NCI-H1436 (cell line): ENCODE measurements at regions not wholly inside any gene's neighbourhood (a gene's known extent, or its start where the extent isn't known, plus 50 kb on each side); places are given as distances from the start of the nearest gene placed in this dataset.
"Not testable (repeated sequence)": the region's sequence is repeated elsewhere in the genome, so short reads cannot be mapped to it uniquely, and the experiment has no call there.

Experiments used
- DNase-seq: peaks from one replicate; lab custom pipeline; 2025; lab: John Stamatoyannopoulos, UW

- DNase-seq = no peak
Measured at GRCh38 chr5:58018016-58018415, 441.9 kb downstream of the PLK2 start.

GRCh38 chr5:58016877-58017276 lies 443.0 kb downstream of the PLK2 start:
- no peak for DNase-seq

- no peak for DNase-seq
Measured at GRCh38 chr5:58016358-58016757, 443.5 kb downstream of the PLK2 start.

DNA sequence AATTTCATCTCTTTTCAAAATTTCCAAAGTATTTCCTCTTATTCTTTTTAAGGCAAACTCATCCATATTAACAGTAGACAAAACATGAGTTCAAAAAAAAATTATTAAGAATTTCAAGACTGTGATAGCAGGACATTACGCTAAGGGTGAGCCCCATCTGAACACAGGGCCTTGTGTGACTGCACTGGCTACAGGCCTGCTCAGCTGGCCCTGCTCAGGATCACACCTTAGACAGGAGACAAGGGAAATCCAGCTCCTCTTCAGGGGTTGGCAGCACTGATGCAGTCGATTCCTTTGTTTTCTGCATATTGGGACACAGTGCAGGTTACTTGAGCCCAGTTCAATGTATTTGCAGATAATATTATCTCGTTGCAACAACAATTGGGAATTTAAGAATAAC lies 444.7 kb downstream of the PLK2 start:
- no peak for DNase-seq

DNA sequence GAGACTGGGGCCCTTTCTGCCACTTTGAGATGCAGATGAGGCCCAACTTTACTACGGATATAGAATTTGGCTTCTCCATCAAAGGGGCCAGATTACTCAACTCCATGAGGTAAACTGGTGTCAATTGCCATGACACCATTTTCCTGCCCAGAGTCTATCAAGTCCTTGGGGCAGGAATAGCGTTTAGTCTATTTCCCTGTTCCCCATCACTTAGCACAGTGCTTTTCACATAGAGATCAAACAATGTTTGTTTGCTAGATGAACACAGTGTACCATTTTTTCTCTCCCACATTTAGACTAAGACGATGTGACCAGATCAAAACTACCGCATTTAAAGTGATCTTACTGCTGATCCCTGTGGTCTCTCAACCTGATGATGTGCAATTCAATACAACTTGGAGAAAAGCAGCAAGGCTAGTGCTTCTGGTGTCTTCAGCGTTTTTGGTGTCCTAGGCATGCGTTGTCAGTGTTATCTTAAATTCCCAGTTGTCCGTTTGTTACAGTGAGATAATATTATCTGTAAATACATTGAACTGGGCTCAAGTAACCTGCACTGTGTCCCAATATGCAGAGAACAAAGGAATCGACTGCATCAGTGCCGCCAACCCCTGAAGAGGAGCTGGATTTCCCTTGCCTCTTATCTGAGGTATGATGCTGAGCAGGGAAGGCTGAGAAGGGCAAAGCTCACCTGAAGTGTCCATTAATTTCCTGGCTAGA lies 446.2 kb downstream of the PLK2 start:
- DNase-seq = no peak

GRCh38 chr5:58012801-58013315 lies 447.0 kb downstream of the PLK2 start:
- no peak for DNase-seq

DNA sequence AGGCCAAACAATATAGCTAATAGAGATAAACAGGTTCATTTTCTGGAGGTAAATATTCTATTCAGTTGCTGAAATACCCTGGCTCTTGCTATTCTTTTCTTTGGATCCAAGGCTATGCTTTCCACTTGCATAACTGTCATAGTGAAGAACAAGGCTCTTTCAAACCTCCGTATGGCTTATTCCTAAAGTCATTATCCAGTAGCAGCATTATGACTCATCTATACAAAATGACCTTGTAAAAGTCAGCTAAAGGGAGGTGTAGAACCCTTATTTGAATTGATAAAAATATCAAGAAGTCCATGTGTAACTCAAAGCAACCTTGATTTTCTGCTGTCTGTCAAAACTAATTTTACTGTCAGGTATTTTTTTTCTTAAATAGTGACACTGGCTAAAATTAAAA lies 447.8 kb downstream of the PLK2 start:
- no peak for DNase-seq

DNA sequence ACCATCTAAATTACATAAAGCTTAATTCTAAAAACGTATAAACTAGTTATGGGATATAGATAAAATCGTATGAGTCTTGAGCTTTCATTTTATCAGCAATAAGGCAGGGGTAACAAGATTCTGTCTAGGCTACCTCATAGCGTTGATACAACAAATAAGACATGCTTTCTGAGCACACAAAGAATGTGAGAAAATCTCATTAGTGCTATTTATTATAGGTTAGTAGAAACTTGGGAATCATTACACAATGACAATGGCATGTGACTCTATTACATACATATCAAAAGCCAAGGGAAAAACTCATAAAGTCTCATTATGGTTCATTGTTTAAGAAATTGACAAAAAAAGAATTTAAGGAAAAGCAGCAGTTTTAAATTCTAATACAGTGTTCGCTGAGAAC lies 448.6 kb downstream of the PLK2 start:
- DNase-seq = no peak

- DNase-seq = no peak
Measured at GRCh38 chr5:58009754-58010153, 450.1 kb downstream of the PLK2 start.

DNA sequence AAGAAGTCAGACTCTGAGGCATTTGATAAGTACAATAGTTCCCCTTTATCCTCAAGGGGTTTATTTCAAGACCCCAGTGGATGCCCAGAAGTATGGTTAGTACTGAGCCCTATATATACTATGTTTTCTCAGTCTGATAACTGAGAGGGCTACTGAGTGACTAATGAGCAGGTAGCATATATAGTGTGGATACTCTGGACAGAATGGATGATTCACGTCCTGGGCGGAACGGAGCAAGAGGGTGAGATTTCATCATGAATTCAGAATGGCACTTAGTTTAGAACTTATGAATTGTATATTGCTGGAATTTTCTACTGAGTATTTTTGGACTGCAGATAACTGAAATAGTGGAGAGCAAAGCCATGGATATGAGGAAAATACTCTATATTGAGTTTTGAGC lies 457.6 kb downstream of the PLK2 start:
- no peak for DNase-seq

- no peak for DNase-seq
Measured at GRCh38 chr5:57993866-57994265, 466.0 kb downstream of the PLK2 start.

GRCh38 chr5:57989378-57989777 lies 470.5 kb downstream of the PLK2 start:
- no peak for DNase-seq

GRCh38 chr5:57988813-57989212 lies 471.1 kb downstream of the PLK2 start:
- DNase-seq = no peak

GRCh38 chr5:57987552-57987951 lies 472.3 kb downstream of the PLK2 start:
- no peak for DNase-seq

- no peak for DNase-seq
Measured at GRCh38 chr5:57986761-57987341, 473.0 kb downstream of the PLK2 start.

DNA sequence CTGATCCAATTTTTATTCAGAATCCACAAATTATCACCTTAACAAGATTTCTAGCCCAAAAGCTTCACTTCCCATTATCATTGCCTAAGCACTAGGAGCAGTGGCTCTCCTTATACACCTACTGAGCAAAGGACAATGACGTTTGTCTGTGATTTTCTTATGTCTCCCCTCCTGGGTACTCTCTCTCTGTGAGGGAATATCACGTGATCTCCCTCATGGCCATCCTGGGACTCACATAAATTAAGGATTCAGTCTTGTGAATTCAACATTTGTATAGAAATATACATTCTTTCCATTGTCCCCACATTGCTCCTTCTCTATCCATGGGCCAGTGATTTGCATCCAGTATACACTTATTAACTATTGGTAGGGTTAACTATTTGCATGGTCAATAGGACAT lies 476.5 kb downstream of the PLK2 start:
- no peak for DNase-seq

- DNase-seq = no peak
Measured at GRCh38 chr5:57979671-57980070, 480.2 kb downstream of the PLK2 start.

GRCh38 chr5:57976506-57976905 lies 483.4 kb downstream of the PLK2 start:
- DNase-seq = no peak

DNA sequence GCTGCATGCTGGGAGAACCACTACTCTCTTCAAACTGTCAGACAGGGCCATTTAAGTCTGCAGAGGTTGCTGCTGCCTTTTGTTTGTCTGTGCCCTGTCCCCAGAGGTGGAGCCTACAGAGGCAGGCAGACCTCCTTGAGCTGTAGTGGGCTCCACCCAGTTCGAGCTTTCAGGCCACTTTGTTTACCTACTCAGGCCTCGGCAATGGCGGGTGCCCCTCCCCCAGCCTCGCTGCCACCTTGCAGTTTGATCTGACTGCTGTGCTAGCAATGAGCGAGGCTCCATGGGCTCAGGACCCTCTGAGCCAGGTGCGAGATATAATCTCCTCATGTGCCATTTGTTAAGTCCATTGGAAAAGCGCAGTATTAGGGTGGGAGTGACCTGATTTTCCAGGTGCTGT lies 487.8 kb downstream of the PLK2 start:
- not testable (repeated sequence) for DNase-seq

- DNase-seq = no peak
Measured at GRCh38 chr5:57960569-57960968, 478.0 kb upstream of the ACTBL2 start.

- DNase-seq = no peak
Measured at GRCh38 chr5:57956636-57957035, 474.0 kb upstream of the ACTBL2 start.

DNA sequence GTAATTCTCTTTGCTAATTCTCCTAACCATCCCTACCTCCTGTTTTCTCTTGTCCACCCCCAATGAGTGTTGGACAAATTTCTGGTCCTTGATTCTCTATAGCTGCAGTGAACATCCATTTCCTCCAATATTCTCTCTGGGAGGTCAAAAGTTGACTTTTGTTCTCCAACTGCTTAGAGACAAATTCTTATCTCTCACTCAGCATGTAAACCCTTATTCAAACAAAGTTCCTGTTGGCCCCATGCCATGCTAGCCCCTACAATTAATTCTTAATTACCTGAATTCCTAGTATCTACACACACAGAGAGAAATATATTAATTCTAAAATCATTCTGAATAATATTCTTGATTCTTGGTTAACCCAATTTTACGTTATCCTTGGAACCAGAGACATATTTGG lies 472.9 kb upstream of the ACTBL2 start:
- no peak for DNase-seq

DNA sequence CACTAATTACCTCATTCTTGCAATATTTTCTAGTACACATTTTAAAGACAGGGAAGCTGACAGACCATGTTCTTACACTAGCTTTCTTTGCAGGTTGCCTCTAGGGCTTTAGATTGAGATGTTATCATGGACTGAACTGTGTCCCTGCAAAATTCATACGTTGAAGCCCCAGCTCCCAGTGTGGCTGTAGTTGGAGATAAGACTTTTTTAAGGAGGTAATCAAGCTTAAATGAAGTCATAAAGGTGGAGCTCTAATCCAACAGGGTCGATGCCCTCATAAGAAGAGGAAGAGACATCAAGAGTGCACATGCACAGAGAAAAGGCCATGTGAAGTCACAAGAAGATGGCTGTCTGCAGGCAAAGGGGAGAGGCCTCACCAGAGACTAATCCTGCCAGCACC lies 471.2 kb upstream of the ACTBL2 start:
- no peak for DNase-seq
